ENCODE measurements at regions not wholly inside any gene's neighbourhood (a gene's known extent, or its start where the extent isn't known, plus 50 kb on each side); places are given as distances from the start of the nearest gene placed in this dataset.

- H3K27me3 Mint-ChIP-seq (ENCODE audit: insufficient read depth, low read depth, poor library complexity), result peaks cover 5% of the 10 kb centered on the region
- H3F3A ChIP-seq (replicated peaks; ENCODE audit: low read depth), result no peaks in the 10 kb centered on the region
- no peaks in the 10 kb centered on the region for H3K79me2 ChIP-seq (replicated peaks; ENCODE audit: insufficient read depth)
- no peak overlapping the region for H2AFZ ChIP-seq
- H3K4me3 ChIP-seq, result no peak overlapping the region
- no peaks in the 10 kb centered on the region; the same call in 2 of the 3 replicates for H3K9me3 Mint-ChIP-seq
- no peaks in the 10 kb centered on the region for H3K27me3 ChIP-seq (ENCODE audit: insufficient read depth)
- no peaks in the 10 kb centered on the region; the same call in 2 of the 3 replicates for H3K36me3 Mint-ChIP-seq (ENCODE audit: low read depth)
- H3K27ac ChIP-seq (ENCODE audit: low read depth), result no peak overlapping the region
- ATAC-seq (no peak), DNase-seq (ENCODE audit: low spot score) (no peak)
- no peaks in the 10 kb centered on the region for H3K4me1 ChIP-seq (ENCODE audit: insufficient read depth)
- no peaks in the 10 kb centered on the region for H4K20me1 ChIP-seq (replicated peaks; ENCODE audit: insufficient read depth)
- H3K4me3 Mint-ChIP-seq, result no peak overlapping the region
- no peaks in the 10 kb centered on the region for H3K36me3 ChIP-seq (ENCODE audit: insufficient read depth)
- no peak overlapping the region for H3K4me2 ChIP-seq
- no peak overlapping the region for H3K27ac Mint-ChIP-seq
- H3K9me2 ChIP-seq (ENCODE audit: insufficient read depth), result no peaks in the 10 kb centered on the region
- TF ChIP-seq STAT1 (IDR thresholded peaks at IDR 0.05; ENCODE audit: unreplicated experiment) (no peak), ETS1 (IDR thresholded peaks at IDR 0.05) (no peak), JUNB (IDR thresholded peaks at IDR 0.05; ENCODE audit: unreplicated experiment) (no peak), CREB1 (CRISPR knock-in tag; IDR thresholded peaks at IDR 0.05; ENCODE audit: low read depth) (no peak), POLR2AphosphoS5 (IDR thresholded peaks at IDR 0.05; ENCODE audit: low read depth) (no peak), ZNF331 (CRISPR knock-in tag; IDR thresholded peaks at IDR 0.05; ENCODE audit: low read depth) (no peak), ZNF462 (CRISPR knock-in tag; IDR thresholded peaks at IDR 0.05) (no peak), EZH2 (IDR thresholded peaks at IDR 0.05; ENCODE audit: low read depth, unreplicated experiment) (no peak), CTCF (conservative IDR thresholded peaks at IDR 0.05; ENCODE audit: low read depth in 2 of 2) (no peak), NANOG (IDR thresholded peaks at IDR 0.05; ENCODE audit: borderline replicate concordance) (no peak), REST (IDR thresholded peaks at IDR 0.05; ENCODE audit: unreplicated experiment) (no peak), ZNF114 (CRISPR knock-in tag; IDR thresholded peaks at IDR 0.05) (no peak), EZH2phosphoT487 (IDR thresholded peaks at IDR 0.05; ENCODE audit: unreplicated experiment) (no peak)
- H3K4me1 Mint-ChIP-seq, result peaks cover 13% of the 10 kb centered on the region
Measured at GRCh38 chr22:48556222-48556621, 1271.5 kb downstream of the BRD1 start.

All from GM23338 (cell line).